Sigmoid colon (tissue), 3 donors: ENCODE measurements at regions not wholly inside any gene's neighbourhood (a gene's known extent, or its start where the extent isn't known, plus 50 kb on each side); places are given as distances from the start of the nearest gene placed in this dataset.

Experiments used
- CTCF ChIP-seq, 4 experiments: fragments of 450-650 bp in 3 of 4; fragments of 200-600 bp in 1 of 4; IDR thresholded peaks; one replicate each; pipeline ENCODE4 v1.5.1; 2016 to 2019; ENCODE audit warnings: antibody characterized with exemption in 4 of 4, mild to moderate bottlenecking in 3 of 4, moderate library complexity in 2 of 4
- POLR2A ChIP-seq, 2 donors: fragments of 450-650 bp; IDR thresholded peaks; one replicate each; pipeline ENCODE4 v1.6.1; 2016; ENCODE audit warnings: antibody characterized with exemption in 2 of 2, mild to moderate bottlenecking in 2 of 2, moderate library complexity in 2 of 2

DNA sequence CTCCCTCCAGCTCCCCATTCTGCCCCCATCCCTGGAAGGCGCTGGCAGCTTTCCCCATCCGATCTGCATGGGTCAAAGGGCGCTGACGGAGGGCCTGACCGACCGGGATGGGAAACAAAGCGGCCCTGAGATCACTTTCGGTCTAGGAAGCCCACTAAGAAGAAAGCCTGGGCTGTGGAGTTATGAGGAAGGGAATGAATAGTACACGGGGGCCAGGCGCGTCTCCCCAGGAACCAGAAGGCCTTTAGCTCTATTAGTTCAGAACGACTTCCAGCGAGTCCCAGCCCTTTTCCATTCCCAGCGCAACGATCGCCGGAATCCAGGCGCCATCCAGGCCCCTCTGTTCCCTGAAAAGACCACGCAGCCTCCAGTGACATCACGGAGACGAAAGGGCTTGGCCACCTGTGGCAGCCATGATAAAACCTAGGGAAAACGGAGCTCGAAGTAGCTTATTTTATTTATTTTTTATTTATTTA, 70.1 kb upstream of the CCDC180 start:
- TF ChIP-seq CTCF (IDR thresholded peaks at IDR 0.05) (no peak), POLR2A (IDR thresholded peaks at IDR 0.05) (no peak)
